ENCODE measurements at regions not wholly inside any gene's neighbourhood (a gene's known extent, or its start where the extent isn't known, plus 50 kb on each side); places are given as distances from the start of the nearest gene placed in this dataset.

DNA sequence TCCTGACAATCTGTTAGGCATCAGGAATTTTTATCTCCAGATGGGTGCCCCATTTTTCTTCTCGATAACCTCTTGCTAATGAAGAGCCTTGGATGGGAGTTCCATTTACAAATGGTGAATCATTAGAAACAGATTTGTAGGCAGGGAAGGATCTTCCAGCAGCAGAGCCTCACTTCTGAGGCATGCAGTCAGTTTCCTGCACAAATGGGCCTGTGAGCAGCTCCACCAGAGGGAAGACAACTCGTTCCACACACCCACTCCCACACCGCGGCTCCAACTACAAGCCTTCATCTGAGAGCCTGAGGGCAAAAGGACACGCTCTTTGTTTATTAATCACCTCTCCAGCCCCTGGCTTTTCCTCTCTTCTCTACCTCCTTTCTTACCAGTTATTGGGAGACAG, 108.5 kb downstream of the CTAGE1 start:
- TF ChIP-seq EZH2phosphoT487 (IDR thresholded peaks at IDR 0.05; ENCODE audit: insufficient read depth, low read depth) (no peak), EZH2 (IDR thresholded peaks at IDR 0.05; ENCODE audit: insufficient read depth, poor library complexity, severe bottlenecking) (no peak)
